HG02623 (cell line): ENCODE measurements at regions not wholly inside any gene's neighbourhood (a gene's known extent, or its start where the extent isn't known, plus 50 kb on each side); places are given as distances from the start of the nearest gene placed in this dataset.

ENCODE experiments used
- ATAC-seq: cut with Tn5 transposase; IDR thresholded peaks from one replicate; pipeline ENCODE4 v1.9.1; 2021; ENCODE audit warnings: moderate library complexity; ENCODE audit not compliant: unreplicated experiment

DNA sequence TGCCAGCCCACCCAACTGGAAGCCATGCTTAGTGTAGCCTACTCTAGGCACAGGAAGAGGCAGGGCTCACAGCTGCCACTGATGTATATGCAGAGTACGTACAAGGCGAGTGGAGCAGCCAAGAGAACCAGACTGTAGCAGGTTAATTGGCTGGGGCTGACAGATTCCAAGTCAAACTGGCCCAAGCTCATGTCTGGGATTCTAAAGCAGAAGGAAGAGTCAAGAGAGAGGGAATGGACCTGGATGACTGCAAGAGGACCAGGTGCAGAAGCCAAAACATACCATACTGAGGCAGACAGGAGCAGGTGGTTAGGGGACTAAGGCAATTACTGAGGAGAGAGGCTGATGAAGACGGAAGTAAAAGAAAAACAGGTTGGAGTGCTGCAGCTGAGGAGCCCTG lies 51.3 kb upstream of the LRRN2 start:
- no peak for ATAC-seq

DNA sequence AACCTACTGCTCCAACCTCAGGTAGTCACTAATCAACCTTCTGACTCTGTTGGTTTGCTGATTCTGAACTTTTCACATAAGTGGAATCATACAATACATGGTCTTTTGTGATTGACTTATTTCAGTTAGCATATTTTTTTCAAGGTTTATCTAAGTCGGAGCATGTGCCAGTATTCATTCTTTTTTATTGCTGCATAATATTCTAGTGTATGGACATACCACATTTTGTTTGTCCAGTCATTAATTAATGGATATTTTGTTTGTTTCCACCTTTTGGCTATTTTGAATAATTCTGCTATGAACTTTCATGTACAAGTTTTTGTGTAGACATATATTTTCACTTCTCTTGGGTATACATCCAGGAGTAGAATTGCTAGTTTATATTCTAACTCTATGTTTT lies 53.0 kb upstream of the LRRN2 start:
- no peak for ATAC-seq

DNA sequence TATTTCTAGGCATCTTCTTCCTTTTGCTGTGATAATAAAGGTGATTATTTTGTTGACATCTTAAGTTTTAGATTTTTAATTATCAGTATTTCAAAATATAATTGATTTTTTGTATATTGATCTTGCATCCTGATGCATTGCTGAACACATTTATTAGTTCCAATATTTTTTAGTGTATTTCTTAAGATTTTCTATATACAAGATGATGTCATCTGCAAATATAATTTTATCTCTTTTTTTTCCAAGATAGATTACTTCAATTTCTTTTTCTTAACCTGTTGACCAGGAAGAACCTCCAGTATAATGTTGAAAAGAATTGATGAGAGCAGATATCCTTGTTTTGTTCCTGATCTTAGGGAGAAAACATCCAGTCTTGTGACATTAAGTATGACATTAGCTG lies 54.8 kb upstream of the LRRN2 start:
- no peak for ATAC-seq

DNA sequence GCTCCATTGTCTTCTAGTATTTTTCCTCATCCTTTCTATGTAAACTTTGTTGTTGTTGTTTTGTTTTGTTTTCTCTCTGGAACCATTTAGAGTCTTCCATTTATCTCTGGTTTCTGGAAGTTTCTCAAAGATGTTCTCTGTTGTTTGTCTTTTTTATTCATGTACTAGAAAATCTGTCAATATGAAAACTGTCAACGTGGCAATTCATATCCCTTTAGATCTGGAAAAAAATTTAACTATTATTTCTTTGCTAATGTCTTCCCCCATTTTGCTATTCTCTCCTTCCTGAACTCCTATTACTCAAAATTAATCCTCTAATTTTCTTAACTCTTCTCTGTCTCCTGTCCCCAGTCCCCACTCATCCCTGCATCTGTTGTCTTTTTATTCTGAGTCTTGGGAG lies 55.9 kb upstream of the LRRN2 start:
- no peak for ATAC-seq

DNA sequence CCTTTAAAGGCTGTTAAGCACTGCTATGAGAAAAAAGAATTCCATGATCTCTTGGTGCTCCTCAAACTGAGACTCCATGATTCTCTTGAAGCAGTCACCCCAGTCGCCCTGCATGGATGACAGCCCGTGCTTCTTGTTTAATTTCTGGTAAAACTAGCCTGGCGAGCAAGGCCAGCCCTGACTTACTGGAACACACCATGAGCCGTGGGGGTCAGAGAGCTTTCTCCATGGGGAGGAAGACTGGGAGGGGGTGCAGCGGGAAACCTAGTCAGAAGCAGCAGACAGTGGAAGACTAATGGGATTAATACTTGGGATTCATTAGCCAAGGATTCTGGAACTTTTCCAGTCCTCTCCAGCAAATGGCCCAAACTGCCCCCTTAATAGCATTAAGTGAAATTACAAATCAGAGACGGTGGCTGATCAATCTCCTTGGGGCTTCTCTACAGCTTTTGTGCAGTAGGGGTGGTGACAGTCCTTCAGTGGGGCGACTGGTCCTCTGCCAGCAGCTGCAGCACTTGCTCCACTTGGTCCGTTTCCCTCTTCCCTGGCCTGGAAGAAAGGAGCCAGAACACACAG lies 57.2 kb upstream of the LRRN2 start:
- ATAC-seq: no peak

DNA sequence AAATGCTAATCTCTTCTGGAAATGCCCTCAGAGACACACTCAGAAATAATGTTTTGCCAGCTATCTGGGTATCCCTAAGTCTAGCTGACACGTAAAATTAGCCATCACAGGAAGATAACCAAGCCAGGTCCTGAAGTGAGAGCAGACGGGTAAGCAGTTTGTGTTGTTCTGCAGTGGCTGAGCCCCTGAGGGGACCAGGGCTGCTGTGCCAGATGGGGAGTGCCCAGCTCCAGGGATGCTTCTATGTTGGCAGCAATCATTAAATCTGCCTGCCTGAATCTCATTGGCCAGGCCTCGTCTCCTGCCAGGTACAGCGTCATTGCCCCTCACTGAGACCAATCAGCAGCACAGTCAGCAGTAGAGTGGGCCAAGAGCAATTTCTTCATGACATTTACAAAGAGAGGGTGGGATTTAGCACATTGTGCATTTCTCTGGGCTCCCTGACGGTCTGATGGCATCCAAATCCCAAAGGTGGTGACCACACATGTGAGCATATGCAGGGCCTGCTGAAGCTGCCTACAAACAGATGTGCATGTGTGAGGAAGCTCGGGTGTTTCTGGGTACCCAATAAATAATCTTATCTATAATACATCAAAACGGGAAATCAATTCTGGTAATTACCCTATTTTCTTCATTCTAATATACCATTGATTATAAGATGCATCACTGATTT lies 58.7 kb upstream of the LRRN2 start:
- no peak for ATAC-seq

DNA sequence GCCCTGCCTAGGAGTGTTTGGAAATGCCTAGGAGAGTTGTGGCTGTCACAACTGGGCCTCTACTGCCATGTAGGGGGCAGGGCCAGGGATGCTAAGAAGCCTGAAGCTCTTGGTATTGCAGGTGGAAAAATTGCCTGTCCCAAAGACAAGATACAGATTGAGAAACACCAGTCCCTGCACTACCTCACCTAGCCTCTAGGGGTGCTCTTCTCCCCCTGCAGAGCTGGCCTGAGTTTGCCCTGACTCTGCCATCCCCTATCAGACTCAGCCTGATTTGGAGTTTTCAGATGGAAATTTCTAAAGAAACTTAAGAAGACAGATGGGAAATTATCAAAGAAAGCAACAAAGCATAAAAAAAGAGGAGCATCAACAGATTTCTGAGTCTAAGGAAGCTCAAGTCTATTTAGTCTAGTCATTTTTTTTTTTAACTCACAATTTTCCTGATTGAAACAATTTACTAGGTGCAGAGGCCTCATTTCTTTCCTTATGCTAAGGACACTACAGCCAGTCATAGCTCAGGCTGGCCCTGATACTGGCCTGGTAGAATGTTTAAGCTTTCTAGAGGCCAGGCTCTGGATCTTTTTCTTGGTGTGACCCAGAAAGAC lies 61.4 kb upstream of the LRRN2 start:
- ATAC-seq: no peak

DNA sequence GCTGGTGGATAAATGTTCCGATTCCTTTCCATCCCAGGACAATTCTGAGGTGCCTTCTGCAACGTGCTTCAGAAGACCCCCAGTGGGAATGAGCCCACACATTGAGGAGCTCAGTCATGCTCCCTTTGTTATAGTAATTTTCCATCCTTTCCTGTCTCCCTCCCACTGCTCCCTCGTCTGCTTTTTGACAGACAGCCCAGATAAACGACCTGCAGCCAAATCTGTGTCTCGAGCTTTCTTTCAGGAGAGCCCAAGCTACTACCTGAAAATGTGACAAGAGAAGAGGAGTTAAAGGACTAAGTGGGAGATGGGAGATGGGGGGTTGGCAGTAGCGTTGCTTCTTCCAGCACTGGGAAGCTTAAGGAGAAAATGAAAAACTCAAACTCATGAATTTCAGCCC lies 65.9 kb upstream of the LRRN2 start:
- ATAC-seq: no peak

DNA sequence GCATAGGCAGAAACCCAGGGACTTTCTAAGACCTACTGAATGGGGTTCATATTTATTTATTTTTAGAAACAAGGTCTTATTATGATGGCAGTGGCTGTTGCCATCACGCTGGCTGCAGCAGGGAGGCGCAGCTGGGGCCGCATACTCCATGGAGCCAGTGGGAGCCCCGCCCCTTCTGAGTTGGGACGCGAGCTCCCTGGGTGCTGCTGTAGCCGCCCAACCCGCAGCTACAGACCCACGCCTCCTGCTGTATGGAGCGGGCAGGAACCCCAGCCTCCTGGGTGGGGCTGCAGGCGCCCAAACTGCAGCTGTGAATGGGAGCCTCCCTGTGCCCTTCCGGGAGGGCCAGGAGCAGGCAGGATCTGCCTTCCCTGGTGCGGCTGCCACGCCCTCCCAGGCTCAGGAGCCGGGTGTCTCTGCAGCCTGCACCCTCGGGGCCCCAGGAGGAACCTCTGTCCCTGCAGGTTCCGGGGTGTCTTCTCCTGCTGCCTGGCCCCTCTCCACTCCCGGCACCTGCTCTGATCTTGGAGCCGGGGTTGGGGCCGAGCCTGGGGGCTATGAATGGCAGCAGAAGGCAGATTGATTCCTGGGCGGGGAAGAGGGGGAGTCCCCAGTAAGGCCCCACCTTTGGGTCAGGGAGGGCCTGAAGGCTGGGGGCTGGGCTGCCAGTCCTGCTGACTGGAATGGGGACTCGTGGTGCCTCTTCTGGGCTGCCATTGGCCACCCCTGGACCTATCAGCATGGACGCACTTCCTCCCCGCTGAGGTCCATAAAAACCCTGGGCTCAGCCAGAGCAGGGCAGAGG lies 66.5 kb upstream of the LRRN2 start:
- ATAC-seq: no peak

DNA sequence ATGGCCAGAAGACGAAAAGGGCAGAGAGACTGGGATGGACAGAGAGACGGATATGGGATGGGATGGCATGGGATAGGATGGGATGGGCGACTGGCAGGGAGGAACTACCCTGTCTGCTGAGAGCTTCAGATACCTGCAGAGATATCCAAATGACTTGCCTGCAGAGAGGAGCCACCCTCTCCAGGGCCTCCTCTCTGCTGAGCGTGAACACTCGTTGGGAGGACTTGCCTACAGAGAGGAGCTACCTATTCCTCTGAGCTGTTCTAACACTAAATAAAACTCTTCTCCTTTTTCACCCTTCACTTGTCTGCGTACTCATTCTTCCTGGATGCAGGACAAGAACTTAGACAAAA lies 67.1 kb upstream of the LRRN2 start:
- ATAC-seq: no peak

DNA sequence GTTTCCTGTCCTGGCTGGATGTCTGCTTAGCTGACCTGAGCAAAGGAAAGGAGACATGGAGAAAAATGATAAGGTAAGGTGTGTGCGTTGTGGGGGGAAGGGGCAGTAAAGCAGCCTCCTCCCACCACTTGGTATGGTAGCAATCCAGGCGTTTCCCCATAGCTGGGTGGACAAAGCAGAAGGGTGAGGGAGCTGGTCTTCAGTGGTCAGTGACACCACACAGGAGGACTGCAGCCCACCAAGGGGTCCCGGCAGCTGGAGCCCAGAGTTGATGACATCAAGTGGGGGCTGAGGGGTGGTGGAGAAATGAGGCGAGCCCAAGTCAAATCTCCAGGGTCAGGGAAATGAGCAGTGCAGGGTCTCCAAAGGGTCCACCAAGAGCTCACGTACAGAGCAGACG lies 69.3 kb upstream of the LRRN2 start:
- no peak for ATAC-seq

DNA sequence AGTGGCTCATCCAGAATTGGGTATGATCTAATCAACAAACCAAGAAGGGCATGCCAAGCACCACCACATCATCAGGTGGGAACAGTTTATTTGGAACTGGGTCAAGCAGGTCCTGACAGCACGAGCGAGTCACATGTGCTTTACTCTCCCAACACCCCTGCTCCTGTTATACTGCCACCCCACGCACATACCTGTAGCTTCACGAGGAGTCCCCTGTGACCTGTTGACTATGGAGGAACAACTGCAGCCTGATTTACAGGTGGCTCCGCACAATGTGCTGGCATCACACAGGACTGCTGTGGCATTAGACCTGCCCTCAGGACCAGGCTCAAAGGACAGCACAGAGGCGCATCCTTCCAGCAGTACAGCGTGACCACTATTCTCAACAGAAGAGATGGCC lies 70.8 kb upstream of the LRRN2 start:
- no peak for ATAC-seq

DNA sequence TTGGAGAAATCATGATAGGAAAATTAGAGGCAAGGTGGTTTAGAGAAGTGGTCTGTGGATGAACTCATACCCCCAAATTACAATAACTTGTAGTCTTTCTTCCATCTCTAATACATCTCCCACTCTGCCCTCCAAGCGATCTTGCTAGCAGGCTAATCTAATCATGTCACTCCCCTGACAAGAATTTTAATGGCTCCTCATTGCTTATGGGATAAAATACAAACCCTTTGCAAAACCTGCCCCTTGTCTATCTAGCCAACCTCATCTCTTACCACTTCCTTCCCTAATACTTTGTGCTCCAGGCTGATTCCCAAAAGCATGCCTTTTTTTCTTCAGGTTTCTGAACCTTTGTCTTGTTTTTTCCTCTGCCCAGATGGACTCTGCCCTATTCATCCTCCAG lies 71.3 kb upstream of the LRRN2 start:
- no peak for ATAC-seq

DNA sequence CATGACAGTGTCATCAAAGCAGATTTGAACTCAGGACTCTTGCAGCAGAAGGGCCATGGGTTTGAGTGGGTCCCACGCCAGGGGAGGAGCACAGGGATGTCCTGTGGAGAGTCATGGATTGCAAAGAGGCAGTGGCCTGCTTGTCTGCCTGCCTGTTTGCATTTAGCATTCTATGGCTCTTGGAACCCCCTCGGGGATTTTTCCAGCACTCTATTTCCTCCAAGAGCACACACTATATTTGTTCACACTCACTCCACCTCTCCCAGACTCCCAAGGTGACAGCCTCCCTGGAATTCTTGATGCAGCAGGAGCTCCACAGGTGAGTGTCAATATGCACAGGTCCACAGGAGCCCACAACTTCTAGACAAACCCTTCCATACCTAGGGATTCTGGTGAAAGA lies 73.1 kb upstream of the LRRN2 start:
- no peak for ATAC-seq

DNA sequence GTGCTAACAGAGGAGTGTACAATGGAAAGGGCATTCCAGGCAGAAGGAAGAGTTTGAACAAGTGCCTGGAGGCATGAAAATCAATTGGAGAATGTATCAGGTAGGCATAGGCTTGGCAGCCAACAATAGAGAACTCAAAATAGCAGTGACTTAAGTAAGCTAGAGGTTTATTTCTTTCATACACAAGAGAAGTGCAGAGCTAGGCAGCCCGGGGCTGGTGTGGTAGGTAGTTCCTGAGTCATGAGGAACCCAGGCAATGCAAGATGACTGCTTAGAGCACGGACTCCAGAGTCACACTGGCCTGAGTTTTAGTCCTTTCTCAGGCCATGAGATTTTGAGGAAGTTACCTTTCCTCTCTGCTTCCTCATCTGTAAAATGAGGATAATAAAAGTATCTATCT lies 74.8 kb upstream of the LRRN2 start:
- ATAC-seq: no peak

DNA sequence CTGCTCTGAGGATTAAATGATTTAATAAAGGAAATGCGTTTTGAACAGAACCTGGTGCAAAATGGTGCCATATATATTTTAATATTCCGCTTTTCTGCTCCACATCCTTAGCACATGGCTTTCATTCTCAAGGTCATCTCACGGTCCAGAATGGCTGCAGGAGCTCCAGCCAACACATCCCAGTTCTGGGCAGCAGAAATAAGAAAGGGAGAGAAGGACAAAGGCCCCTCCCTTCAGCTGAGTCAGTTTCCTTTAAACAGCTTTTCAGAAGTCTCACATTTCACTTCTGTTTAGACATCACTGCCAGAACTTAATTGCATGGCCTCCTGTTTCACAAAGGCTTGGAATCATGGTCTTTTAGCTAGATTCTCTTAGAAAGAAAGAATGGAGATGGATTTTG lies 75.2 kb upstream of the LRRN2 start:
- ATAC-seq: no peak

DNA sequence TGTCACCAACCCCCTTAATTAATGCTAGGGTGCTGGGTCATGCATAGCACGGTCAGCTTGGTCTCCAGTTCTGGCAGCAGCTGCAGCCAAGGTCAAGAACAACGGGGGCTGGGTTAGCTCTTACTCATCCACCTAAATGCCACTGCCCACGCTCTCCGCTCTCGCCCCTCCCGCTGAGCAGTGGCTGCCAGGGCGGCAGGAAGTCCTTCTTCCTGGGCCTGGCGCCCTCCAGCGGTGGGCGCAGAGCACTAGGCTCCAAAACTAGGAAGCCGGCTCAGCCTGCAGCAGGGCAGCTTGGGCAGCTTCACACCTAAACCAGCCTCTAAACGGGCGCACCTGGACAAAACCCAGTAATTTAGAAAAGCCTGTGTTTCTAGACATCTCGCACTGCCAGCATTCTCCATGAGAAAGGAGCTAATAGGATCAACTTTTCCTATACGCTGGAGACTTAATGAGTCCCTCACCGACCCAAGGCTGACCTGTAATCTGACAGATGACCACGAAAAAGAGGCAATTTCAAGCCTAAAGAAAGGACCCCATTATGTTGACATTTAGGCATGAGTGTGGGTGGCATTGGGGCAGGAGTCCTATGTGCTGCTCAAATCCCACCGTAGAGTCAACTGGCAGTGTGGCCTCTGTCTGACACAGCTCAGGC lies 78.4 kb upstream of the LRRN2 start:
- ATAC-seq: peak; percentile 68

DNA sequence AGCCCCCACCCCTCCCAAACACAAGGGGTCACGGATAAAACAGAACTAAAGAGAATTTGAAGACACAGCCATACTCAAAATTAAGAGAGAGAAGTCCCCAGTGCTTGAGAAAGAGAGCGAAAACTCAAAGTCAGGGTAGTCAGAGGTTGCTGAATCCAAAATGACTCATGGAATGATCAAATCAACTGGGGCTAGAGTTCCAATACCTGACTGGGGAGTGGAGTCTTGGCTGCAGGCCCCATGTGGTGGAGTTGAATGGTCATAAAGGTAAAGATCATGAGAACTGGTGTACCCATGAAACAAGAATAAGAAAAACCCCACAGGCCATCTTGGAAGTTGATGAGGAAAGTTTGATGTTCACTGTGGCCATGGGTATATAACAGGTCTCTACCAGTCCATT lies 84.5 kb upstream of the LRRN2 start:
- no peak for ATAC-seq

DNA sequence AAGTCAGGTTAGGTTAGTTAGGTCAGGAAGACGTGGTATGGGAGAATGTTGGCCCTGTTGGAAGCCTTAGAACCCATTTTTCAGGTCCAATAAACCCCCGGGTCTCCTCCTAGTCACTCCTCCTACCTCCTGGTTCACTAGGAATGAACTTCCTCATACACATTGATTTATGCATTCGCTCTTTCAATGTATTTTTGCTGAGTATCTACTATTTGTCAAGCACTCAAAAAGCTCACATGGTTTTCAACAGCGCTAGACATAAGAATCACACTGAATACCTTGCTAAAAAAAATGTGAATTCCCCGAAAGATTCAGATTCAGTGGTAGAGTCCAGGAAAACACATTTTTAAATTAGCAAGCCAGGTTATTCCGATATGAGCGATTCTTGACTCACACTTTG lies 85.8 kb upstream of the LRRN2 start:
- no peak for ATAC-seq

DNA sequence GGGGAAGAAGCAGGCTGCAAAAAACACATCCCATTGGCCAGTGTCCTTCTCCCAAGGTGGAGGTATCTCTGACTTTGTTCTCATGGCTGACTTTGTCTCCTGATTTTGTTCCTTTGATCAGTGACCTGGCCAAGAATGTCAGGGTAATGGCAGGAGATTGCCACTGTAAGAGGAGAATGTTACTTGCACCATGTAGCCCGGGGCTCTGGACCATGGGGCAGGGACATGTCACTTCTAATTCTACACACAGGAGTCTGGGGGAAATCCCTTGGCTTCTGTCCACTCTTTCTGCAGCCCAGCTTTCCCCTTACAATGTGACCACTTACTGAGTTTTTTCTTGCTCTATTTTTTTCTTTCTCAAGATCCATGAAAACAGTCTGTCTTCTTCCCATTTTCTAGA lies 87.7 kb upstream of the LRRN2 start:
- no peak for ATAC-seq

DNA sequence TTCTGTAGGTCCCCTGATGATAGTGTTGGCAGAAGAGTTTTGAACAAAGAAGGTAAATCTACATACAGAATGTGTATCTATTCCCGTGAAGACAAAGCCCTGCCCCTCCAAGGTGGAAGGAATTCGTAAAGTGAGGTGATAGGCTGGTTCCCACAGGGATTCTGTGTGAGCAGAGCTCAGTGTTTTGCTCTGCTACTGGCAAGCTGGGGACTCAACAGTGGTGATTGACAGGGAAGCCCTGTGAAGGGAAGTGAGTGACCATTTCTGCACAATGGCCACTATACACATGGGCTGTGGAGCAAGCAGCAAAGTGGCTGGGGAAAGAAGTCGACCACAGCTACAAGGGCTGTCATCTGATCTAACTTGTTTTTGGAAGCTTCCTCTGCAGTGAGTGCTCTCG lies 90.0 kb upstream of the LRRN2 start:
- no peak for ATAC-seq

DNA sequence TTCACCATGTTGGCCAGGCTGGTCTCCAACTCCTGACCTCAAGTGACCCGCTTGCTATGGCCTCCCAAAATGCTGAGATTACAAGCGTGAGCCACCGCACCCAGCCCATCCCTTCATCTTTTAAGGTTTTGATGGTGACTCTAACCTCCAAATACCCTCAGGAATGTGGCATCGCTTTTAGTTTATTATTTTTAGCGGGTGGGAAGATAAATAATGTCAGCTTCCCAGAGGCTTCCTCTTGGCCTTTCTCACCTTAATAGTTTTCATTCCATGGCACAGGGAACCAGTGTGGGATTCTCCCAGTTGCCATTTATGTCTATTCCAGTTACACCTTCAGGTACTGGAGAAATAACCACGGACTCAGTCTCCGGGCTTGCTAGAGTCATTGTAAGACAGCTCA lies 92.1 kb upstream of the LRRN2 start:
- no peak for ATAC-seq
